B cell (primary cell): ENCODE measurements at regions not wholly inside any gene's neighbourhood (a gene's known extent, or its start where the extent isn't known, plus 50 kb on each side); places are given as distances from the start of the nearest gene placed in this dataset.

Experiments used
- ATAC-seq: fragments of 200-7000 bp; cut with Tn5 transposase; one replicate; pipeline ENCODE4 v1.10.0; 2021; ENCODE audit warnings: low read depth, mild to moderate bottlenecking, moderate number of reproducible peaks, moderate library complexity
- CTCF ChIA-PET: fragments of 350-600 bp; sonication (Branson Sonifier 250); formaldehyde crosslinking; loops from one replicate; lab custom pipeline; 2021; ENCODE audit warnings: antibody characterized with exemption, inconsistent platforms; lab: Charles Lee
- POLR2A ChIA-PET: fragments of 350-600 bp; sonication (Branson Sonifier 250); formaldehyde crosslinking; loops from one replicate; lab custom pipeline; 2021; ENCODE audit warnings: antibody characterized with exemption; lab: Charles Lee
- DNase-seq: peaks from one replicate; pipeline ENCODE4 v3.0.0; 2013
- H2AFZ ChIP-seq: 2 replicates; pipeline ENCODE4 v1.6.1; 2012; ENCODE audit warnings: mild to moderate bottlenecking, low read depth, low read length; ENCODE audit not compliant: insufficient read depth, poor library complexity, severe bottlenecking
- H3K27ac ChIP-seq, 2 donors: 1 replicate in 1 of 2; 2 replicates in 1 of 2; pipeline ENCODE4 v1.5.1; 2012 to 2013; ENCODE audit warnings: low read length in 2 of 2, mild to moderate bottlenecking in 2 of 2, moderate library complexity in 1 of 2
- H3K27me3 ChIP-seq, 4 experiments: fragments of 200-600 bp in 1 of 4; sonication (generic) in 1 of 4; replicated peaks in 1 of 4; 1 replicate in 2 of 4; 2 replicates in 2 of 4; pipeline versions ENCODE4 v1.6.1 to v1.7.0; 2013 to 2016; ENCODE audit warnings: low read length in 3 of 4, mild to moderate bottlenecking in 2 of 4, mixed read lengths in 1 of 4, moderate library complexity in 1 of 4; ENCODE audit not compliant: insufficient read depth in 4 of 4, control insufficient read depth in 3 of 4; ENCODE audit errors: control extremely low read depth in 1 of 4
- H3K36me3 ChIP-seq, 2 experiments: replicated peaks in 1 of 2; 1 replicate in 1 of 2; 2 replicates in 1 of 2; pipeline versions ENCODE4 v1.6.1 to v1.7.1; 2013; ENCODE audit warnings: low read length in 1 of 2; ENCODE audit not compliant: insufficient read depth in 2 of 2, control insufficient read depth in 1 of 2; ENCODE audit errors: control extremely low read depth in 1 of 2, extremely low read depth in 1 of 2
- H3K4me1 ChIP-seq, 2 donors: fragments of 200-600 bp in 1 of 2; sonication (generic) in 1 of 2; 1 replicate in 1 of 2; 2 replicates in 1 of 2; pipeline versions ENCODE4 v1.5.1 to v1.6.1; 2013 to 2017; ENCODE audit warnings: low read length in 2 of 2; ENCODE audit not compliant: control insufficient read depth in 2 of 2, insufficient read depth in 2 of 2
- H3K4me2 ChIP-seq: replicated peaks from 2 replicates; pipeline ENCODE3; 2012; ENCODE audit warnings: mild to moderate bottlenecking, low read depth, low read length; ENCODE audit not compliant: poor library complexity, severe bottlenecking
- H3K4me3 ChIP-seq, 5 experiments: fragments of 200-600 bp in 1 of 5; sonication (generic) in 1 of 5; 1 replicate in 3 of 5; 2 replicates in 2 of 5; pipeline versions ENCODE4 v1.5.1 to v1.7.0; 2011 to 2016; ENCODE audit warnings: low read length in 4 of 5, mild to moderate bottlenecking in 4 of 5, low read depth in 2 of 5, control low read depth in 1 of 5, moderate library complexity in 1 of 5; ENCODE audit not compliant: insufficient read depth in 1 of 5; ENCODE audit errors: control extremely low read depth in 1 of 5, extremely low read depth in 1 of 5
- H3K79me2 ChIP-seq: fragments of 200-600 bp; sonication (generic); one replicate; pipeline ENCODE4 v1.6.0; 2016; ENCODE audit warnings: low read length; ENCODE audit not compliant: control insufficient read depth, insufficient read depth
- H3K9ac ChIP-seq: fragments of 200-600 bp; sonication (generic); 2 replicates; pipeline ENCODE4 v1.6.1; 2017; ENCODE audit warnings: mild to moderate bottlenecking, low read length, moderate library complexity
- H3K9me3 ChIP-seq, 3 donors: one replicate each; pipeline versions ENCODE4 v1.6.1 to v1.7.1; 2013; ENCODE audit warnings: low read length in 2 of 3; ENCODE audit not compliant: control insufficient read depth in 2 of 3, insufficient read depth in 1 of 3; ENCODE audit errors: control extremely low read depth in 1 of 3
- H4K20me1 ChIP-seq: 2 replicates; pipeline ENCODE4 v1.6.0; 2012; ENCODE audit warnings: mild to moderate bottlenecking, low read length; ENCODE audit not compliant: insufficient read depth, control insufficient read depth, poor library complexity, severe bottlenecking
- H3K27ac Mint-ChIP-seq: one replicate; pipeline ENCODE4 v1.8.0; 2021; ENCODE audit warnings: mixed read lengths
- H3K27me3 Mint-ChIP-seq: one replicate; pipeline ENCODE4 v1.8.0; 2021; ENCODE audit warnings: mixed read lengths
- H3K4me1 Mint-ChIP-seq: one replicate; pipeline ENCODE4 v1.8.0; 2021; ENCODE audit warnings: mixed read lengths
- H3K4me3 Mint-ChIP-seq: one replicate; pipeline ENCODE4 v1.8.0; 2021; ENCODE audit warnings: mixed read lengths
- H3K9me3 Mint-ChIP-seq: one replicate; pipeline ENCODE4 v1.8.0; 2022; ENCODE audit warnings: mixed read lengths; ENCODE audit not compliant: insufficient read depth
- EZH2 ChIP-seq: IDR thresholded peaks from 2 replicates; pipeline ENCODE4 v1.6.1; 2012; ENCODE audit warnings: borderline replicate concordance, low read depth, mild to moderate bottlenecking, moderate library complexity, low read length; ENCODE audit not compliant: insufficient read depth, poor library complexity, severe bottlenecking
- WGBS: methylation state at CpG from one replicate; pipeline ENCODE4 v1.1.5; 2013; ENCODE audit warnings: missing lambda C conversion rate; ENCODE audit not compliant: insufficient coverage; 5-methylcytosine and 5-hydroxymethylcytosine counted together
- intact Hi-C: fragments of 100-400 bp; cut with micrococcal nuclease; formaldehyde crosslinking; loops from one replicate; pipeline ENCODE4 v1.10.0; 2022
- TF ChIP-seq, protein P1 (sequence below): fragments of 200-600 bp; IDR thresholded peaks from one replicate; pipeline ENCODE4 v1.8.0; 2022; ENCODE audit warnings: antibody characterized with exemption, mild to moderate bottlenecking

DNA sequence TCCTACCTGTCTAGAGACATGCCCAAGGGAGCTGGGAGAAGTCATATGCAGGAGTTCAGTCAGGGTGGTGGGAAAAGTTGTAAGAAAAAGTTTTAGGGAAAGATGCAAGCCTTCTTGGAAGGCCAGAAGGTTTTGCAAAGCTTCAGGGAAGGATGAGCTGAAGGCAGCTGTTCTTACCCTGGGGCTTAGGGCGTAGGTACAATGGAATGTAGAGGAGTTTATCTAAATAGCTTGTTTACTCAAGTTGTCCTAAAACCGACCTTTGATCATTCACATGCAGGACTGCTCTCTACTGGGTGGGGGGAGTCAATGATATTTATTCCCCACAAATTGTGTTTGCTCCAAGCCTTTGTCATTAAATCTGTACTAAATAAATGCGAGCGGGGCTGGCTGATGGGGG is 277.0 kb downstream of the CRPPA start:
- Mint-ChIP-seq H3K9me3 (peaks cover 12% of the 10 kb centered on the region), H3K4me3 (no peak overlapping the region), H3K4me1 (no peaks in the 10 kb centered on the region), H3K27me3 (no peaks in the 10 kb centered on the region), H3K27ac (no peak overlapping the region)
- Histone ChIP-seq H3K79me2 (no peaks in the 10 kb centered on the region), H3K9me3 (peaks cover 0 to 17% (median 12%) of the 10 kb centered on the region in 3 donors), H3K36me3 (no peaks in the 10 kb centered on the region), H3K27me3 (no peaks in the 10 kb centered on the region), H3K4me2 (no peak overlapping the region), H3K4me3 (no peak overlapping the region), H2AFZ (no peak overlapping the region), H3K27ac (no peak overlapping the region), H3K4me1 (no peaks in the 10 kb centered on the region), H3K9ac (no peak overlapping the region), H4K20me1 (no peaks in the 10 kb centered on the region)
- TF ChIP-seq, protein P1, sequence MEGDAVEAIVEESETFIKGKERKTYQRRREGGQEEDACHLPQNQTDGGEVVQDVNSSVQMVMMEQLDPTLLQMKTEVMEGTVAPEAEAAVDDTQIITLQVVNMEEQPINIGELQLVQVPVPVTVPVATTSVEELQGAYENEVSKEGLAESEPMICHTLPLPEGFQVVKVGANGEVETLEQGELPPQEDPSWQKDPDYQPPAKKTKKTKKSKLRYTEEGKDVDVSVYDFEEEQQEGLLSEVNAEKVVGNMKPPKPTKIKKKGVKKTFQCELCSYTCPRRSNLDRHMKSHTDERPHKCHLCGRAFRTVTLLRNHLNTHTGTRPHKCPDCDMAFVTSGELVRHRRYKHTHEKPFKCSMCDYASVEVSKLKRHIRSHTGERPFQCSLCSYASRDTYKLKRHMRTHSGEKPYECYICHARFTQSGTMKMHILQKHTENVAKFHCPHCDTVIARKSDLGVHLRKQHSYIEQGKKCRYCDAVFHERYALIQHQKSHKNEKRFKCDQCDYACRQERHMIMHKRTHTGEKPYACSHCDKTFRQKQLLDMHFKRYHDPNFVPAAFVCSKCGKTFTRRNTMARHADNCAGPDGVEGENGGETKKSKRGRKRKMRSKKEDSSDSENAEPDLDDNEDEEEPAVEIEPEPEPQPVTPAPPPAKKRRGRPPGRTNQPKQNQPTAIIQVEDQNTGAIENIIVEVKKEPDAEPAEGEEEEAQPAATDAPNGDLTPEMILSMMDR = no peak
- TF ChIP-seq EZH2 = no peak
- ATAC-seq (no peak), DNase-seq (no peak)
- intact Hi-C loops = no loop called here
- ChIA-PET POLR2A (no interaction called here), CTCF (no interaction called here)
- WGBS = 93% methylated on average over 3 of the region's 4 CpGs

DNA sequence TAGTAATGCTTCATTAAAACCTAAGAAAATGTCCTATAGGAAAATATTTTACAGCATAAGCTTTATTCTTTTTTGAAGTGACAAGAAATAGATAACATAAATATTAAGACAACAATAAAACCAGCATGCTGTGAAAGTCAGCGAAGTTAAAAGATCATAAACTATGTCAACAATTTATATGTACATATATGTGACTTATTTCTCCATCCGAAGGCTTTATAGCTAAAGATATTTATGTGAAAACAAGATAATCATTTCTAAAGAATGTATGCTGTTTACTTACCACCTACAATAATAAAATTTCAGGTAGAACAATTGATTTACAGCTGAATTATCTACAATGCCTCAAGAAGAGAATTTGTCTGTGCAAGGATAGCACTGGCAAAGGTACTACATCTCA is 283.4 kb downstream of the CRPPA start:
- no peaks in the 10 kb centered on the region for H3K4me1 Mint-ChIP-seq
- no peaks in the 10 kb centered on the region for H3K27me3 Mint-ChIP-seq
- TF ChIP-seq EZH2 = no peak
- TF ChIP-seq, protein P1 = no peak
- H3K27ac ChIP-seq = no peak overlapping the region
- H3K4me3 Mint-ChIP-seq = no peak overlapping the region
- DNase-seq = no peak
- no peak overlapping the region for H2AFZ ChIP-seq
- no CpG with 5 or more reads among the region's 2 CpGs for WGBS
- H3K36me3 ChIP-seq = no peaks in the 10 kb centered on the region
- no peaks in the 10 kb centered on the region for H4K20me1 ChIP-seq
- no peaks in the 10 kb centered on the region for H3K9me3 ChIP-seq
- H3K27me3 ChIP-seq = no peaks in the 10 kb centered on the region
- POLR2A ChIA-PET = no interaction called here
- intact Hi-C loops = no loop called here
- no peak overlapping the region for H3K4me3 ChIP-seq
- no peak for ATAC-seq
- CTCF ChIA-PET = no interaction called here
- H3K4me2 ChIP-seq = no peak overlapping the region
- H3K79me2 ChIP-seq = no peaks in the 10 kb centered on the region
- H3K4me1 ChIP-seq = no peaks in the 10 kb centered on the region
- no peak overlapping the region for H3K9ac ChIP-seq
- H3K27ac Mint-ChIP-seq = no peak overlapping the region
- no peaks in the 10 kb centered on the region for H3K9me3 Mint-ChIP-seq
